SHP77 (cell line): ENCODE measurements at regions not wholly inside any gene's neighbourhood (a gene's known extent, or its start where the extent isn't known, plus 50 kb on each side); places are given as distances from the start of the nearest gene placed in this dataset.

Source experiments
- DNase-seq, 2 experiments: peaks; one replicate each; lab custom pipeline; 2025; lab: John Stamatoyannopoulos, UW

DNA sequence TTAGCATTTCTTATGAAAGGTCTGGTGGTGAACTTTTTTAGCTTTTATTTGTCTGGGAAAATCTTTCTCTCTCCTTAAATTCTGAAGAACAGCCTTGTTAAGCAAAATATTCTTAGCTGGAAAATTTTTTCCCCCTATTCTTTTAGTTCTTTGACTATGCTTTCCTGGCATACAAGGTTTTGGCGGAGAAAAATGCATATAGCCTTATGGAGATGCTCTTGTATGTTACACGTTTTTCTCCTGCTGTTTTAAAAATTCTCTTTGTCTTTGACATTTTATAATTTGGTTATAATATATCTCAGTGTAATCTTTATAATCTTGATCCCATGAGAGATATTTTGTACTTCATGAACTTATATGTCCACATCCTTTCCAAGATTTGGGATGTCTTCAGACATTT is 1190.4 kb upstream of the ZEB2 start:
- DNase-seq, result no peak

DNA sequence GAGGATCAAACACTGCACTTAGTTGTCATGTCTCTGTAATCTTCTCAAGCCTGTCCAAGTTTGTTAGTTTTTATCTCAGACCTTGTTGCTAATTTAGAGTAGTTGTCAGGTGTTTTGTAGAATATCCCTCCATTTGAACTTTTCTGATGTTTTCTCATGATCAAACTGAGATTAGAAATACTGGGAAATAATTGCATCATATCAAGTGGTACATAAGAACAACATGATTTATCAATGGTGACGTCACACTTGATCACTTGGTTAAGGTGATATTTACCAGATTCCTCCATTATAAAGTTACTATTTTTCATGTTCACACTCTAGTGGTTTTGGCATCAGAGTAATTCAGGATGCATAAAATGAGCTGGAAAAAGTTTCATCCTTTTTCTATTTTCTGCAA is 1182.4 kb upstream of the ZEB2 start:
- no peak for DNase-seq

DNA sequence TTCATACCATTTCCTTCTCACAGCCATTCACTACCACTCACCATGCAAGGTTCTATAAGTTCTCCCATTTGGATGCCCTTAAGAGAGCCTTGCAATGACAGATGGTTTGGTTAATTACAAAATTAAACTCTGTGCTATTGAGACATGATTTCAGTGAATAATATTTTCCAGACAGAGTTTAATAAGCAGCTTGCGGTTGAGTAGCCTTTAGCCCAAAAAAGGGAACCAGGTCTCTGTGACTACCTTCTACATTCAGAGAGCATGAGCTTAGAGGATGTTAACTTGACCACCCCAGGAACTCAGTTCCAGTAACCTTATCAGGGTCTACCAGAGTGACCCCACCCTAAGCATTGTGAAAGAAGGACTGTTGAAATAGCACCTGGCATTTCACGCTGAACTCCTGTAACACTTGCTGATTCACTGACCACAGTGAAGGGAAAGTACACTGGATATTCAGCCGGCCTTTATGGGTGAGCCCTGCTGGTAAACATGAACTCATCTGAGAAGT is 1173.1 kb upstream of the ZEB2 start:
- DNase-seq, result no peak

DNA sequence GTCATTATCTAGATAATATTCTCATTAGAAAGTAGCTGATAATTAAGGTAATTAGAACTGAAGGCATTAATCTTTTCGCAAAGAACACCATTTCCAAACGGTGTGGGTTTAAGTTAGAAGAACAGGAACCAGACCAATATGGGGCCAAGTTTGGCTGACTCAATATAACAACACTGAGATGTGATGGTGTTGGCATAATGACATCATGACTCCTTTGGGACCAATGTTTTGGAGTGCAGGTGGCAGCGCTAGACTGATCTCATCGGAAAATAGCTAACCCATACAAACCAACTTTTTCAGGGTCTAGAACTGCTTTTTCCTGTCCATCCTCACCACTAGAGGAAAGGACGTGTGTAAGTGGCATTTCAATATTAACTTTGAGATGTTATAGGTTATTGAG is 1171.7 kb upstream of the ZEB2 start:
- DNase-seq, result no peak

DNA sequence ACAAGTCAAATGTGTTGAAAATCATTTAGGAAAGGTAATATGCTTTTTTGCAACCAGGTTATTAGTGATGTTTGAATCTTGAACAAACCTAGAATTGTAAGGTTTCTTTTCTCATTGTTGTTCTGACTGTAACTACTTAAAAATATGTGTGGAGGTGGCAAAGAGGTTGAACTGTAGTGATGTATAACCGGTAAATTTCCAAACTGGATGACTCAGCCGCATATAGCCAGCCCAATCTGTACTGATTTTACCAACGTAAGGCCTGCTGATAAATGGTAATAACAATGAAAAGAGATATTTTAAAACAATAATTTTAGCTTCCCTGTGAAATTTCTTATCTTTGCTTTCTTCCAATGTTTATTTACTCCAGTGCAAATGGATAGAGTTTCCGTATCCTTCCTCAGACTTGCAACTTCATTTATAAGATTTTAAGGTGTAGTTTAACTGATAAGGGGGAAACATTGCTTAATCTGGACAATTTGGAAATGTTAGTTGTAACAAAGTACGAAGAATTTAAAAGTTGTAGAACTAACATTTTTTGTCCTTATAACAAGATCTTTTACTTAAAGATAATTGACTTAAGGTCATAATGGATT is 1170.4 kb upstream of the ZEB2 start:
- DNase-seq, result no peak

DNA sequence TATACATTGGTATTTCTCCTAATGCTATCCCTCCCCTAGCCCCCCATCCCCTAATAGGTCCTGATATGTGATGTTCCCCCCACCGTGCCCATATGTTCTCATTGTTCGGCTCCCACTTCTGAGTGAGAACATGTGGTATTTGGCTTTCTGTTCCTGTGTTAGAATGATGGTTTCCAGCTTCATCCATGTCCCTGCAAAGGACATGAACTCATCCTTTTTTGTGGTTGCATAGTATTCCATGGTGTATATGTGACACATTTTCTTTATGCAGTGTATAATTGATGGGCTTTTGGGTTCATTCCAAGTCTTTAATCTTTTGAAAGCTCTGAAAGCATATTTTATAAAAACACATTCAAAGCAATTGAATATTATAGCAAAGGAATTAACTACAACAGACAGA is 1169.4 kb upstream of the ZEB2 start:
- DNase-seq, result no peak

DNA sequence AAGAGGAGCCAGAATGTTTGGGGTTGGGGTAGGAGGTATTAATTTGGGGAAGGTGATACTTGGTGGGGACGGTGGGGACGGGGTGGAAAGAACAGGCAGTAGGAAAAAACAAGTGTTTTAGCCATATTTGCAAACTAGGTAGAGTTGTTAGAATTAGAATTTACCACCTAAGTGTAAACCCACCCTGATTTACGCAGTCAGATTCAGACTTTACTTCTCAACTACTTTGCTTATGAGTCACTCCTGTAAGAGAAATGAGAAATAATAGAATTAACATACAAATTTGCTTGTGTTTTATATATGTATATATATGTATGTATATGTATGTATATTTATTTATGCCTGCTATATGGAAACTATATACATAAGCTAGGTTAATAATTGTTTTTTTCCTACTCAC is 1168.2 kb upstream of the ZEB2 start:
- no peak for DNase-seq

DNA sequence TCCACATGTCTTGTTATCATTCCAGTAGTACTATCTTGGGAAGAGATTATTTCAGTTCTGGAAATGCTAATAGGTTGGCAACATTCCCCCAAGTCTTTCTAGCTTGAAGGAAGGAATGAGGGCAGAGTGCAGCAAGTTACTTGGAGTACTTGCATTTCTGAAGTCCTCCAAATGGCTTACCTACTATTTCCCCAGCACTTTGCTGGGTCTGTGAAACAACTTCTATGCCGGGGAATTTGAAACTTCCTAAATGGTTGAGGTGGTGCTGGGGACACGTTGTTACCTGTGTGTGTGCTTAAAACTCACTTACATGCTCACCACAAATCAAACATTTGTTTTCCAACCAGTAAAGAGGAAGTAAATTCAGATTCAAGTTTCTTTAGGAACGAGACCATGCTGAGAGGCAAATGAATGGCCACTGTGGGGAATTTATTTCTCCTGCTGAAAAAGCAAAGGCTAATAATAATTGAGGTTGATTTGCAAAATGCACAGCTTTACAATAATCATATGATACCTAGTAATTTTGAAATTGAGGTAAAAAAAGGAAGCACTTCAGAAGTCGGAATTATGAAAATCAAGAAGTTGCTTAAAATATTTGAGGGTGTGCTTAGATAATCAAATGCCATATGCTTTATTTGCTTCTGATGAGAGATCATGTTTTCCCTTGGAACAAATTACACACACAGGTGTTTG is 1167.7 kb upstream of the ZEB2 start:
- DNase-seq, result no peak

DNA sequence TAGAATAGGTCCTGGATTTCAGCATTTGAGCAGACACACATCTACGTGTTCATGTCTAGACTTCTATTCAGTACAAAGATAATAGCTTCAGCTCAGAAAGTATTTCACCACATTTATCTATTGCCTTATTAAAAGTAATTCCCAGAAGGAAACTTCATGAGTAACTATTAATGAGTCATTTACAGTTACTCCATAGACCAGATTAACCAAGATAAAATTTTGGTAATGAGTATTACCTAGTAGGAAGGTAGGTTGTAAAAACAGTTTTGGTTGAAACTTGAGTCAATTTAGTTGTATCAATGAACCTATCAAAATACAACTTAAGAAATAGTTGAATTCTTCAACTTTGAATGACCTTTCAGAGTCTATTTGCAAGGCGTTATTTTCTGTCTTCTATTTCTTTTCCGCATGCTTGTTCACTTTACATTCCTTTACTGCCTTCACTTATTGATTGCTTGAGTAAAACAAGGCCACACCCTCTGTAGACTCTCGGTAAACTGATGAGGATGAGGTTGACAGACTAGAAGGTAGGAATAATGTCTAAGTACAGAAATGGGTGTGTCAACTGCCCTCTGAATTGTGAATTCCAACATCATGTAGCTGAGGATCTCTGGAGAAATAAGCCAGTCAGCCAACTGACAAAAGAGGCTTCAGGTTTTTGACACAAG is 1165.6 kb upstream of the ZEB2 start:
- DNase-seq, result no peak

DNA sequence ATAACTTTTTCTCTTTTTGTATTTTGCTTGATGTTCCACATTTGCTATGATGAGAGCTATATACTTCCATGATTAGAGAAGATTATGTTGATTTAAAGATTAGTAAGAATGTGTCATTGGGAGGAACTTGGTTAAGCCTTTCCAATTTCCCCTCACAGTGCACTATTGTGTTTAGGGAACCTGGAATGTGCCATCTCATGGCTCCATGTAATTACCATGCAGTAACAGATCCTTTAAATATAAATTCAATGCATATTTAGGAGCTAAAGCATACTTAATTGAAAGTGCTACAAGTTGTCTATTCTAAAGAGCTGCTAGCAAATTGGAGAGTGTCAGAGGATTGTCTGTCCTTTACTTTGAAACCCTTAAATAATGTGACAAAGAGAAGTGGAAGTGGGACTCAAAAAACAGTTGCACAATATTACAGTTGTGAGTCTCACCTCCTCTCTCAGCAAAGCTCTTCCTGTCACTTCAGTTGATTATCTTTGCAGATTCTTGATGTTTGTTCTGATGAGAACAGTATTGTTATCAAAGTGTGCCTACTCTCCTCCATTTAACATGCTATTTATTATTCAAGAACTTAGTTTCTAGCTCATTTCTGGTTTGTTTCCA is 1162.7 kb upstream of the ZEB2 start:
- no peak for DNase-seq

DNA sequence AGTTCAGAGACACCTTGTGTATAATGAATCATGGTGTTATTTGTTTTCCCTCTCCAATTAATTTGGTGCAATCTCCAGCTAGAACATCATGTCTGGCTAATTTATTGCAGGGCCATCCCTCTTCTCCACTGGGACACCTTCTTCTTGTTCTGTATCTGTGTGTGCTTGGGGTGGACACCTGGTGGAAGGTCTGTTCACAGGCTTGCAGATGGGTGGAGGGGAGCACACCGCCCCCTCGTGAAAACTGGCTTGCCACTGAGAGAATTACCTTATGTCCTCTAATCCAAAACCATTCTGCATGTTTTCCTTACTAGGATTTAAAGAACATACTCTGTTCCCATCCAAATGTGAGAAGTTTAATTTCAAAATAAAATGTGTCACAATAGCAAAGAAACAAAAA is 1160.4 kb upstream of the ZEB2 start:
- DNase-seq, result no peak

DNA sequence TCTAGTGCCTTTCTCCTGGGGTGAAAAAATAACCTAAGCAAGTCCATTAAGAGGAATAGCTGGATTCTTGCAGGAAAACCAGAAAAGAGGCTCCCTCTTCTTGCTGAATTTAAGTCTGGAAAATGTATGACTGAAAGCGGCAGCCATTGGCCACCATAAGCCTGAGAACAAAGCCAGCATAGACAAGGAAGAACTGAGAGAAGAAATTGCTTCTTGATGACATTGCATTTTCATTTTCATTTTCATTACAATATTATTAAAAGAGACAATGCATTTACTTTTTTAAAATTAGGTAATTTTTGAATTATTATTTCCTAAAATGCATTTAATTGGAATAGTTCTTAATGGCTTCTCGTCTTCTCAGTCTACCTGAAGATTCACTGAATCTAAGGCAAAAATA is 1157.5 kb upstream of the ZEB2 start:
- no peak for DNase-seq

DNA sequence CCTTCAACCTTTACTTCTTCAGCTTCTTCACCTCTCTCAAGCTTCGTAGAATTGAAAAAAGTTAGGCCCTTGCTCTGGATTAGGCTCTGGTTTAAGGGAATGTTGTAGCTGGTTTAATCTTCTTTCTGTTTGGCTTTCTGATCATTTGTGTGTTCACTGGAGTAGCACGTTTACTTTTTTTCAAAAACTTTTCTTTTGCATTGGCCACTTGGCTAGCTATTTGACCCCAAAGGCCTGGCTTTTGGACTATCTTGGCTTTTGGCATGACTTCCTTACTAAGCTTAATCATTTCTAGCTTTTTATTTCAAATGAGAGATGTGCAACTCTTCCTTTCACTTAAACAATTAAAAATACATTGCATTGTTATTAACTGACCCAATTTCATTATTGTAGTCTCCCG is 1154.8 kb upstream of the ZEB2 start:
- no peak for DNase-seq

DNA sequence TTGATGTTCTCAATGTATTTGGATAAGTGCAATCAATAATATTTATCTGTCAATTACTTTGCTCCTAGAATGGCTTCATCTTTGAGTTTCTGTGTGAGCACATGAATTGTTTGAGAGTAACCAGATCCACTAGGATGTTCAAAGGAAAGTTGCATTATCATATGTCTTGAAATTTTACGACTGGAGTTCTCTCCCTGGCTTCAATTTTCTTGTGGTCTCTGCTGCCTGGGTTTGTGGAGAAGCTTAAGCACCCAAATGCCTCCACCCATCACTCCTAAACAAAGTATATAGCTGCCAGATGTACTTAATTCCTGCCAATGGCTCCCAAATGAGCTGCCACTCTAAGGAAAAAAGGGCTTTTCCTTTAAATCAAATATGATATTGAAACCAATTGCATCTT is 1149.4 kb upstream of the ZEB2 start:
- DNase-seq, result no peak

DNA sequence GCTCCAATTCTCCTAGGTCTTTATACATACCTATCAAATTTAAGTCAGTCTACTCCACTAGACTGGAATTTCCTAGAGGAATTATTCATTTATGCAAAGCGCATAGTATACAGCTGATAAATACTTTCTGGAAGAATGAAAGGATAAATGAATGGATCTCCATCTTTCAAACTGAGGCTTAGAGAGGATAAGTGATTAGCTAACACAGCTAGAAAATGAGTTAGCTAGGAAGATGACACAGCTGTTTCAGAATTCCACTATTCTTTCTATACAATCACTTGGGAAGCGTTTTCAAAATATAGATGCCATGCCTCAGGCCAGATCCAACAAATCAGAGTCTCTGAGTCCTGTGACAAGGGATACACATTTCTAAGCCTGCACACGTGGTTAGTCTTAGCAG is 1146.6 kb upstream of the ZEB2 start:
- no peak for DNase-seq

DNA sequence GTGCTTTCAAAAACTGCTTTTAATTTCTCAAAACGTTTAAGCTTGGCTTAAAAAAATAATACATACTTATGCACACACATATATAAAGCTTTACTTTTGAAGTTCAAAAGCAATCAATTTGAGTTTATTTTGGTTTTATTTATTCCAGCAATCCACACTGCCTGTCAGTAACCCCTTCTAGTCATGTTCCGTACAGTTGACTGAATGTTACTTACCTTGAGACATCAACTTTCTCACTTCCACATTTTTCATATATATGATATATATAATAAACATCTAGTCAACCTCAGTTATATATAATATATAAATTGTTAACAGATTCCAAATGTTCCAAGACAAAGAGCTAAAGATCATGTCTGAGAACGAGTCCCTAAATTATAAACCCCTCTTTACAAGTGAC is 1137.3 kb upstream of the ZEB2 start:
- no peak for DNase-seq

DNA sequence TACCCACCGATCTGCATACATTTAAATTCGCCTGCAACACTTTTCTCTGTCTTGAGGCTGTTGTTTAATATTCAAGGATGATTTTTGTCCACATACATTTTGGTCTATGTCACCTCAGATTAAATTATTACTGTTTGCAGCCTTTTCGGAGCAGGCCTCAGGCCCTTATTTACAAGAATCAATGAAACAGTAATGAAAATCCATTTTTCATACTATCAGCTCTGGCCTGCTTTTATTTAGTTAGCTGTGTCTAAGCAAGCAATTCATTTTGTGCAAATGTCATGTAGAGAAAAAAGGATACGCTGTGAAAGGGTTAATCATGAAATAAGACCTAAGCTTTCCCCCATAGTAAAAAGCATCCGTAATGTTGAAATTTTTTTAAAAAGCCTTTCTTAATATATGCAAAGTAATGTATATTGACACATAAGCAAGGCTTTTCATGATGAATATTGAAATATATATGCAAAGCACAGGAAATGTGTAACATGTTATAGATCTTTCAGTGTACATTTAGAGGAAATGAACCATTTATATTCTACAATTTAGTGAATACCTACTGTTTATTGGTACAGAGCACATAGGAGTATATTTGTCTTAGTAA is 1135.3 kb upstream of the ZEB2 start:
- DNase-seq, result no peak

DNA sequence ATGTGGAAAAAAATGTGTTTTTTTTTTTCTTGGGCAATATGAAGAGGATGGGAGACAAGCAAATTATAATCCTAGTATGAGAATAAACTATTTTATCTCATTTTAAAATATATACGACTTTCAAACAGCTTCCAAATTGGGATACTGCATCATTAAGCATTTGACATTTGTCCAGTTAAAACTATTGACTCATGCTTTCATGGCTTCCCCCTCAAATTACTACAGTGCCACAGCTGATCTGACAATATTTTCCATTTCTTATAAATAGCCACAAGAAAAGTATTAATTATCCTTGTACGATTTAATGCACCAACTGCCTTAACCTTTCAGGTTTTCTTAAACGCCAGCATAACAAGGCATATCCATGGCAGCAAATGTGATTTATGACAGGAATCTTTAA is 1134.8 kb upstream of the ZEB2 start:
- DNase-seq, result no peak

DNA sequence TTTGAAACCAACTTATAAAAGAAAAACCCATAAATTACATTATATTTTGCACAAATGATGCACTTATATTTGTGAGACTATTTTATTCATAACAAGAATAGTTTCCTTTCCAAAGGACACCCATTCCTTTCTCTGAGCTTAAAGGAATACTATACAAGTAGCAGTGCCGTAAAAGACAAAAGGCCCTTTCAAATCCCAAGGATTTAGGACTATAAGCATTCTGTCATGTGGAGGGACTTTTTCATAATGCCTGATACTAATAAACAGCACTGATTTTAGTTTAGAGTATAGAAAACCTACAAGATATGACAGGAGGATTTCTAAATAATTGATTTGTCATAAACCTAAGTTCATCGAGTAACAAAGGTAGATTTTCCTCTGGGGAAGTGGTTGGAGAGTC is 1134.2 kb upstream of the ZEB2 start:
- no peak for DNase-seq

DNA sequence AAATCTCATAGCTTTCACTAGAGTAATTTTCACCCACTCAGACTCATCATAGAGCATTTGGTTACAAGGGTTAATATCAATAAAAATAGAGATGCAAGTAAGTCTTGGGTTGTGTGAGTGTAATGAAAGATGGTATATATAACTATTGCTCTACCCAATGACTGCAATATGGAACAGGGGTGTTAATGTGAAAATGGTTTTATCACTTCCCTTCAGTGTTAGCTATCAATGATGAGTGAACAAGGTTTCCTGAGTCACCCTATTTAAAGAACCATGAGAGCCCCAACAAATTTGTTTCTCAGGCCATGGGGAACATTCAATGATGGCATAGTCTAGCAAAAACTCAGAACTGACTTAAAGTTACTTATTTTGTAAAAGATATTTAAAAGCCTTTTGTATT is 1133.6 kb upstream of the ZEB2 start:
- DNase-seq, result no peak

DNA sequence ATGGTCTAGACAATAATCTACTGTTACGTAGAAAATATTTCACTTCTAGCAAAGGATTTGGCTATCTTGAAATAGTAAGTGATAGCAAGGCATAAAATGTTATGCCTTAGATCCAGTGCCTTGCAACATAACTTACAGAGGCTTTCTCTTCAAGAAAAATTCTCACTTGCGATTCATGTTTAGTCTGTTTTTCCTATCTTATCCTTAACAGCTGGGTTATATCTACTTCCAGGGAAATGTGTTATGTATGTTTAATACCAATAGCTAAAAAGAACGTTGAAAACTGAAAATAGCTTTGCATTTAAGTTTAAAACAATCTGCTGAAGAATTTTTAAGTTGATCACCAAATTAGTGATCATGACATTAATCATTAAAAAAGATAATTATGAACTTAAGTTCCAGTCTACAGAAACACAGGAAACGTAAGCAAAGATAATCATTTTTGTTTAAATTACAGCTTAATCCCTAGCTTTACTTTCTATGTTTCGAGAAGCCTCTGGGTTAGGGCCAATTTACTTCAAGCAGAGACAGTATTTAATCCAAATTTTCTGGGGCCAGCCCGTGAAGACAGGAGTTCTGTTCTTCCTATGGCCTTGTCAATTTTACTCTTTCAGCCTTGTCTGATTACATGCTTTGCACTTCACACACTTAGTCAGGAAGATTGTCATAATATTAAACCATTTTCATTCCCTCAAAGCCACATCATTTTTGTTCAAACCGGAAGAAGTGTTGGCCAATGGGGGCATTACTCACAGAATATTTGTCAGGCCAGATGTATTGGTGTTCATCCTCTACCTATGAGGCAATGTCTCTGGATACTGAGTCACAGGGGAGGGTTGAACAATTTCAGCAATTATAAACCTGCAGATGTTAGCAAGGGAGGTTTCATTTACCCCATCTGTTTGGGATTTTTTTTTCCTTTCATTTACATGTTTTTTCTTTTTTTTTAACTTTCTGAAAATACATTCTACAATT is 1132.9 kb upstream of the ZEB2 start:
- no peak for DNase-seq

DNA sequence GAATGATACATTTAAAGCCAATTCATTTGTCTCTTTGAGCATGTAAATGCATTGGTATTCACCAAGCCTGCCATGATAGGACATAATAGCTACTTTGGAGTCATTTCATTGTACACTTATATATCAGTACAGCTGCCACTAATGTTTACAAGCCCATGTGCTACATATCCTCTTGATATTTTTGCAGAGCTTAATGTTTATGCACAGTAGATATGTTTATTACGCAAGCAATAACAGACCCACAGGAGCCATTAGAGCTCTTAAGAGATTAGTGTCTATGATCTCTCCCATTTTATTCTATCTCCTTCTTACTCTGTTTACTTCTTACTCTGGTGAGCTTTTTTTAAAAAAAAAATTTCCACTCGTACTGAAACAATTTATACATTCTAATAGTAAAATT is 1132.1 kb upstream of the ZEB2 start:
- DNase-seq, result no peak
